Endothelial cell of umbilical vein (primary cell): ENCODE measurements at regions not wholly inside any gene's neighbourhood (a gene's known extent, or its start where the extent isn't known, plus 50 kb on each side); places are given as distances from the start of the nearest gene placed in this dataset.

Experiments
- BruUV-seq: library from RNA; stranded (reverse); fragments of 400-500 nt; replicated peaks from 2 replicates; lab custom pipeline; 2021; lab: Mats Ljungman, UMichigan
- CTCF ChIA-PET: fragments of 300-600, 350-600 bp; sonication (Branson Sonifier 250); formaldehyde crosslinking; loops from one replicate; lab custom pipeline; 2021; ENCODE audit warnings: antibody characterized with exemption, inconsistent platforms; lab: Charles Lee
- POLR2A ChIA-PET: fragments of 300-600, 350-600 bp; sonication (Branson Sonifier 250); formaldehyde crosslinking; loops from one replicate; lab custom pipeline; 2021; ENCODE audit warnings: antibody characterized with exemption, inconsistent platforms; lab: Charles Lee
- DNase-seq: peaks from one replicate; pipeline ENCODE4 v3.0.0-alpha.2; 2011; ENCODE audit warnings: low read depth, low spot score
- FAIRE-seq: peaks from 2 replicates; lab custom pipeline; 2011; peaks lifted over from hg19 to GRCh38; lab: Jason Lieb, UNC
- H2AFZ ChIP-seq: 2 replicates; pipeline ENCODE4 v1.6.0; 2012; ENCODE audit warnings: low read depth, low read length, control low read depth, inconsistent platforms
- H3K27ac ChIP-seq: 2 replicates; pipeline ENCODE4 v1.5.1; 2011; ENCODE audit warnings: low read depth, mild to moderate bottlenecking, control low read depth, low read length, moderate library complexity; ENCODE audit not compliant: insufficient read depth
- H3K27me3 ChIP-seq, 2 experiments: 2 replicates each; pipeline versions ENCODE4 v1.6.0 to v1.6.1; 2011; ENCODE audit warnings: low read length in 2 of 2, mixed read lengths in 1 of 2; ENCODE audit not compliant: control insufficient read depth in 2 of 2, insufficient read depth in 2 of 2
- H3K36me3 ChIP-seq, 2 experiments: 2 replicates in 1 of 2; 3 replicates in 1 of 2; pipeline ENCODE4 v1.5.1; 2011; ENCODE audit warnings: low read length in 2 of 2, mild to moderate bottlenecking in 1 of 2, moderate library complexity in 1 of 2; ENCODE audit not compliant: control insufficient read depth in 2 of 2, insufficient read depth in 2 of 2; ENCODE audit errors: extremely low read depth in 1 of 2
- H3K4me1 ChIP-seq: 3 replicates; pipeline ENCODE4 v1.5.1; 2011; ENCODE audit warnings: mild to moderate bottlenecking, low read length; ENCODE audit not compliant: control insufficient read depth, insufficient read depth; ENCODE audit errors: extremely low read depth
- H3K4me2 ChIP-seq: 2 replicates; pipeline ENCODE4 v1.6.1; 2011; ENCODE audit warnings: low read length, control low read depth, mixed read lengths; ENCODE audit not compliant: insufficient read depth
- H3K4me3 ChIP-seq, 3 experiments: fragments of 200-600 bp in 1 of 3; sonication (generic), shearing (Covaris generic) in 1 of 3; replicated peaks in 1 of 3; 2 replicates each; pipeline ENCODE4 v1.5.1; 2011 to 2016; ENCODE audit warnings: control low read depth in 3 of 3, low read length in 3 of 3, mild to moderate bottlenecking in 2 of 3, inconsistent platforms in 1 of 3, low read depth in 1 of 3, moderate library complexity in 1 of 3; ENCODE audit not compliant: insufficient read depth in 1 of 3
- H3K79me2 ChIP-seq: 2 replicates; pipeline ENCODE4 v1.6.0; 2012; ENCODE audit warnings: low read length, inconsistent platforms; ENCODE audit not compliant: control insufficient read depth, insufficient read depth
- H3K9ac ChIP-seq: replicated peaks from 2 replicates; pipeline ENCODE3; 2011; ENCODE audit warnings: low read length, control low read depth; ENCODE audit not compliant: insufficient read depth; ENCODE audit errors: extremely low read depth
- H3K9me1 ChIP-seq: replicated peaks from 3 replicates; pipeline ENCODE4 v1.6.0; 2011; ENCODE audit warnings: mild to moderate bottlenecking, low read length; ENCODE audit not compliant: control insufficient read depth, insufficient read depth; ENCODE audit errors: extremely low read depth
- H3K9me3 ChIP-seq: replicated peaks from 2 replicates; pipeline ENCODE4 v1.5.1; 2012; ENCODE audit warnings: low read length, inconsistent platforms; ENCODE audit not compliant: control insufficient read depth, insufficient read depth
- H4K20me1 ChIP-seq: replicated peaks from 2 replicates; pipeline ENCODE3; 2011; ENCODE audit warnings: mild to moderate bottlenecking, low read length; ENCODE audit not compliant: control insufficient read depth, insufficient read depth; ENCODE audit errors: extremely low read depth
- EZH2 ChIP-seq: IDR thresholded peaks from 2 replicates; pipeline ENCODE4 v1.6.1; 2012; ENCODE audit warnings: borderline replicate concordance, low read depth, mild to moderate bottlenecking, moderate library complexity, low read length, inconsistent platforms; ENCODE audit not compliant: severe bottlenecking
- FOS ChIP-seq: IDR thresholded peaks from 2 replicates; pipeline ENCODE4 v1.6.1; 2011; ENCODE audit warnings: mild to moderate bottlenecking, low read length, moderate library complexity, borderline replicate concordance; ENCODE audit not compliant: insufficient read depth
- GATA2 ChIP-seq: IDR thresholded peaks from 2 replicates; pipeline ENCODE4 v1.7.0; 2011; ENCODE audit warnings: low read depth, mild to moderate bottlenecking, moderate library complexity, mixed read lengths, low read length; ENCODE audit not compliant: insufficient read length, insufficient read depth
- JUN ChIP-seq: IDR thresholded peaks from 2 replicates; pipeline ENCODE4 v1.6.1; 2011; ENCODE audit warnings: borderline replicate concordance, low read depth; ENCODE audit not compliant: insufficient read length, insufficient read depth
- MYC ChIP-seq: IDR thresholded peaks from one replicate; pipeline ENCODE4 v1.6.1; 2011; ENCODE audit warnings: mild to moderate bottlenecking, low read depth, low read length
- POLR2A ChIP-seq: IDR thresholded peaks from 2 replicates; pipeline ENCODE4 v1.6.1; 2012; ENCODE audit warnings: low read depth, mild to moderate bottlenecking, control low read depth, low read length
- POLR2AphosphoS5 ChIP-seq: IDR thresholded peaks from 2 replicates; pipeline ENCODE4 v1.6.1; 2012; ENCODE audit warnings: low read depth, mild to moderate bottlenecking, control low read depth, low read length, moderate library complexity; ENCODE audit not compliant: insufficient read depth
- dilution Hi-C: fragments of 300-500 bp; cut with MboI; formaldehyde crosslinking; loops from one replicate; pipeline ENCODE4 v1.15.0; 2019; ENCODE audit warnings: low sequenced_read_pairs; ENCODE audit not compliant: extremely low pct_ligation_motif_present
- intact Hi-C: fragments of 100-400 bp; cut with micrococcal nuclease; formaldehyde crosslinking; loops from one replicate; pipeline ENCODE4 v1.10.0; 2022
- TF ChIP-seq, protein P1 (sequence below), 2 donors: IDR thresholded peaks; 1 replicate in 1 of 2; 2 replicates in 1 of 2; pipeline ENCODE4 v1.5.1; 2011; ENCODE audit warnings: low read length in 2 of 2, mild to moderate bottlenecking in 2 of 2, moderate library complexity in 2 of 2, control low read depth in 1 of 2, inconsistent platforms in 1 of 2, low read depth in 1 of 2; ENCODE audit not compliant: insufficient read depth in 1 of 2; ENCODE audit errors: extremely low read depth in 1 of 2
- TF ChIP-seq, protein P2 (sequence below): IDR thresholded peaks from 2 replicates; pipeline ENCODE4 v1.6.1; 2011; ENCODE audit not compliant: insufficient read depth, insufficient read length

DNA sequence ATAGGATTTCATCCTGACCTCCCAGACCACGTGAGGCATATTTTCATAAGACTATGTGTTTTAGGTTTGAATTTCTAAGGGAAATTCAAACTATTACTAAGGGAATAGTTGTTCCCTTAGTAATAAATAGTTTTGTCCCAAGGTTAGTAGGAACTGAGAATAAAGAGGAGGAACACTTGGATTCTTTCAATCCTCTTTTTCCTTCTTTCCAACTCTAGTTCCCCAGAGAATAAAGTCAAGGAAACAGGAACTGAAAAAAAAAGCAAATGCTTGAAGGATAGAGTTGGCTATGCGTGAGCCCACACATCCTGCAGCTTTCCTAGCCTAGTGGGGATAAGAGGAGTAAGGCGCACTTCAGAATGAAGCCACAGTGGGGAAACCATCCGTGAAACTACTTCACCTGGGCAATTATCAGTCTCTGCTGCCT, 312.1 kb upstream of the TGFBR2 start:
- Histone ChIP-seq H3K9ac (no peak overlapping the region), H3K27ac (no peak overlapping the region), H2AFZ (peak overlapping the region; percentile 24), H3K79me2 (no peaks in the 10 kb centered on the region), H3K4me3 (no peak overlapping the region), H3K36me3 (no peaks in the 10 kb centered on the region), H3K9me3 (no peaks in the 10 kb centered on the region), H3K4me2 (no peak overlapping the region), H4K20me1 (no peaks in the 10 kb centered on the region), H3K27me3 (no peaks in the 10 kb centered on the region), H3K9me1 (no peaks in the 10 kb centered on the region), H3K4me1 (peaks cover 50% of the 10 kb centered on the region)
- no peak for DNase-seq
- intact Hi-C loops (loop anchor here (2.0 kb wide), 1 partner anchor 31 kb away; no protein-coding TSS in a partner anchor), dilution Hi-C loops (no loop called here)
- FAIRE-seq = no peak
- no peak for TF ChIP-seq POLR2A
- TF ChIP-seq FOS = no peak
- TF ChIP-seq, protein P1, sequence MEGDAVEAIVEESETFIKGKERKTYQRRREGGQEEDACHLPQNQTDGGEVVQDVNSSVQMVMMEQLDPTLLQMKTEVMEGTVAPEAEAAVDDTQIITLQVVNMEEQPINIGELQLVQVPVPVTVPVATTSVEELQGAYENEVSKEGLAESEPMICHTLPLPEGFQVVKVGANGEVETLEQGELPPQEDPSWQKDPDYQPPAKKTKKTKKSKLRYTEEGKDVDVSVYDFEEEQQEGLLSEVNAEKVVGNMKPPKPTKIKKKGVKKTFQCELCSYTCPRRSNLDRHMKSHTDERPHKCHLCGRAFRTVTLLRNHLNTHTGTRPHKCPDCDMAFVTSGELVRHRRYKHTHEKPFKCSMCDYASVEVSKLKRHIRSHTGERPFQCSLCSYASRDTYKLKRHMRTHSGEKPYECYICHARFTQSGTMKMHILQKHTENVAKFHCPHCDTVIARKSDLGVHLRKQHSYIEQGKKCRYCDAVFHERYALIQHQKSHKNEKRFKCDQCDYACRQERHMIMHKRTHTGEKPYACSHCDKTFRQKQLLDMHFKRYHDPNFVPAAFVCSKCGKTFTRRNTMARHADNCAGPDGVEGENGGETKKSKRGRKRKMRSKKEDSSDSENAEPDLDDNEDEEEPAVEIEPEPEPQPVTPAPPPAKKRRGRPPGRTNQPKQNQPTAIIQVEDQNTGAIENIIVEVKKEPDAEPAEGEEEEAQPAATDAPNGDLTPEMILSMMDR (IDR thresholded peaks at IDR 0.05; ENCODE audit: extremely low read depth in 1 of 2, insufficient read depth in 1 of 2, low read depth in 1 of 2, low read length in 2 of 2) = no peak
- TF ChIP-seq JUN = no peak
- TF ChIP-seq, protein P2, sequence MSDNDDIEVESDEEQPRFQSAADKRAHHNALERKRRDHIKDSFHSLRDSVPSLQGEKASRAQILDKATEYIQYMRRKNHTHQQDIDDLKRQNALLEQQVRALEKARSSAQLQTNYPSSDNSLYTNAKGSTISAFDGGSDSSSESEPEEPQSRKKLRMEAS = no peak
- no peak for TF ChIP-seq GATA2
- ChIA-PET CTCF (interaction anchor here (0.6 to 1.0 kb wide), 2 partner anchors 25 to 318 kb away, joined by 3 read pairs; no protein-coding TSS in a partner anchor), POLR2A (no interaction called here)
- no TSS peak for BruUV-seq

DNA sequence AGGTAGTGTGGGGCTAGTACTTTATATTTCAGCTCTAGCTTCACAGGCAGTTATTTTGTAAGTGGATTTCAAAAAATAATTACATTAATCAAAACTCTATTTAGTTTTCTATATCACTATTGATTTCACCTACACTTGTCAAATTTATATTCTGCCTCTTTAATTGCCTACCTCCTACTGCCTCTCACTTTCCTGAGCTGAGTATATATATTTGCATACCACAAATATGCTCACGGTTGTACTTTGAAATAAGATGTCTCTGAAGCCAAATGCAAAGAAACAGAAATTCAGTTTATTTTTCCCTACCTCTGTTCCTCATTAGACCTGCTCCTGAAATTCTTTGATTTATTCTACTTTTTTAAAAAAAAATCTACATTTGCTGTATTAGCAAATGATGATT, 309.3 kb upstream of the TGFBR2 start:
- Histone ChIP-seq H3K27me3 (no peaks in the 10 kb centered on the region), H3K36me3 (no peaks in the 10 kb centered on the region), H3K4me1 (peaks cover 27% of the 10 kb centered on the region), H3K4me3 (no peak overlapping the region), H3K27ac (no peak overlapping the region), H3K9me1 (no peaks in the 10 kb centered on the region), H2AFZ (no peak overlapping the region), H3K9ac (no peak overlapping the region), H3K9me3 (no peaks in the 10 kb centered on the region), H3K4me2 (no peak overlapping the region), H4K20me1 (no peaks in the 10 kb centered on the region), H3K79me2 (no peaks in the 10 kb centered on the region)
- BruUV-seq = no TSS peak
- ChIA-PET POLR2A (no interaction called here), CTCF (interaction anchor here (1.4 kb wide), 1 partner anchor 98 kb away, joined by 6 read pairs; no protein-coding TSS in a partner anchor)
- TF ChIP-seq, protein P2 = no peak
- TF ChIP-seq, protein P1 (IDR thresholded peaks at IDR 0.05; ENCODE audit: extremely low read depth in 1 of 2, insufficient read depth in 1 of 2, low read depth in 1 of 2, low read length in 2 of 2) = no peak
- TF ChIP-seq POLR2AphosphoS5 = no peak
- no peak for TF ChIP-seq MYC
- TF ChIP-seq JUN = no peak
- no peak for TF ChIP-seq GATA2
- TF ChIP-seq POLR2A = no peak
- no peak for TF ChIP-seq EZH2
- no peak for TF ChIP-seq FOS
- intact Hi-C loops = no loop called here
- no peak for FAIRE-seq
- dilution Hi-C loops = no loop called here
- DNase-seq = no peak
